ENCODE measurements at regions not wholly inside any gene's neighbourhood (a gene's known extent, or its start where the extent isn't known, plus 50 kb on each side); places are given as distances from the start of the nearest gene placed in this dataset.

GRCh38 chr1:106747232-106747631 is 309.2 kb upstream of the PRMT6 start:
- no peak for DNase-seq

GRCh38 chr1:106747791-106748190 is 308.7 kb upstream of the PRMT6 start:
- no peak for DNase-seq

DNA sequence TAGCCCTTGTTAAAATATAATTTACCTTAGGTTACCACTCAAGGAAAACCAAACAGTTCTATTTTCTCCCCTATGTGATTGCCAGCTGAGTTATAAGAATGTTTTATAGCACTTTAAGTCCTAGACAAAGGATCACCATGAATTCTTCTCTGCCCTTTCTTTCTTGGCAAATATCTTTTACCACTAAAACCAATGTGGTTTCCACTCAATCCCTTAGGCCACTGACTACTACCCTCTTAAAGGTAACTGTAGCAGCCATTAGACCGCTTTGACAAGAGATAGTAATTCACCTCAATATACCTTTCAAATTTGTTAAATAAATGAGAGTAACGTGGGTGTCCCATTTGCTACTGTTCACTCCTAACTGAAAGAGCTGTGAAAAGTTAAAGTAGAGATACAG is 307.9 kb upstream of the PRMT6 start:
- no peak for DNase-seq

DNA sequence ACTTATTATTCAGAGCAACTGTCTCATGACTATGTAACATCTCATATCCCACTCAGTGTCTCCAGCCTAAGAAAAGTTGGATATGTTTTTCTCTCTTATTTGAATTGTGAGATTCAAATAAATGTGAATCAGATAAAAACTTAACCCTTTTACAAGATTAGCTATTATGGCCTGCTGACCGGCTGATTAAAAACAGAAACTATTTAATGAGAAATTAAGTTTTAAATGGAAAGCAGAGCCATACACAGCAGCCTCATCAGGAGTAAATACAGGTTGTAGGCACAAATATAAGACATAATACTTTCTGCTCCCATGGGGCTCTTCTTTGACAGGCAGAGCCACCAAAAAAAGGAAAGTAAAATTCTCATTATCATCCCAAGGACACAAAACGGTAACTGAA is 307.0 kb upstream of the PRMT6 start:
- no peak for DNase-seq

DNA sequence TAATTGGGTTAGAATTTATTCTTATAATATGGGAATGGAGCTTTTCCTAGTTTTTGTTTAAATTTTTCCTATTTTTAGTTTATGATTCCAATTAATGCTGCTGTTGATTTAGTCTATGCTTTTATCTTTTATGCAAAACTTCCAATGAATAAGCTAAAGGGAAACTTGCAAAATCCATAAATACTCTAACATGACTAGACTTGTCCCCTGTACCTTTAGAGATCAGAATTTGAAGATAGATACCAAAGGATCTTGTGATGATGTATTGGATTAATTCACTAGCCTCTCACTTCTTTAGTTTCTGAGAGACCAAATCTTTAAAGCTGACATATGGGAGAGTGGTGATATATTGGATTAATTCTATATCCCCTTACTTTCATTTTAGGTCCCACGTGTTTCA is 306.6 kb upstream of the PRMT6 start:
- no peak for DNase-seq

DNA sequence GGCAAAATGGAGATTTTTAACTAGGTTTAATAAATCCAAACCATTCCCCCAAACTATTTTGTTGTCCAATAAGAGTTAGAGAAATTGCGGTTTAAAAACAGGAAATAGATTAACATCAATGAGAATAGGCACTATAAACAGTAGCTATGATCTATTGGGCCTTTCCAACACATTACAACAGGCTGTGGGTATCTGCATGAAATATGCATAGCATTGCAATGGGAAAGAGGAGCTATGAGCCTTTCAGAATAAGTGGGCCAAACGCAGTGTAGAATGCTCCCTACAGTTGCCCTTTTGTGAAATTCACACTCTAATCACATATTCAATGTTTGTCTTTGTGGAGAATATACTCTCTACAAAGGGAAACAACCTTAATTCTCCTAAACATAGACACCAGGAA is 305.5 kb upstream of the PRMT6 start:
- DNase-seq, result no peak

DNA sequence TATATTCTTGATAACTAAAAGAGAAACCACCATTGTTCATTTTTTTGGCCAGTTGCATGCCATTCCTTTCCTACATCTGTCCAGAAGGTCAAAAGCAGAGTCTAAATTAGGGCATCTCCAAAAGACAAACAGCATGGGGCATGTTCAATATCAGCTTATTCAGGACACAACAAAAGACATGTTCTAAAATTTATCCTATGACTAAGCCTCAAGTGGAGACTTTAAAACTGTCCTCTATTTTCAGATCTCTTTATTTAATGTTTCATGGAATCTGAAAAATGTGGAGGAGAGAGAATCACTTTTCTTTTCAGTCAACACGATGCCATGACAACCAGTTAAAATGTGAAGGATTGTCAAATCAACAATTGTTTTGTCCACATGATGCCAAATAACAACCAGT is 303.4 kb upstream of the PRMT6 start:
- DNase-seq, result no peak

- no peak for DNase-seq
Measured at GRCh38 chr1:106754957-106755356, 301.5 kb upstream of the PRMT6 start.

- no peak for DNase-seq
Measured at GRCh38 chr1:106755682-106756406, 300.6 kb upstream of the PRMT6 start.

DNA sequence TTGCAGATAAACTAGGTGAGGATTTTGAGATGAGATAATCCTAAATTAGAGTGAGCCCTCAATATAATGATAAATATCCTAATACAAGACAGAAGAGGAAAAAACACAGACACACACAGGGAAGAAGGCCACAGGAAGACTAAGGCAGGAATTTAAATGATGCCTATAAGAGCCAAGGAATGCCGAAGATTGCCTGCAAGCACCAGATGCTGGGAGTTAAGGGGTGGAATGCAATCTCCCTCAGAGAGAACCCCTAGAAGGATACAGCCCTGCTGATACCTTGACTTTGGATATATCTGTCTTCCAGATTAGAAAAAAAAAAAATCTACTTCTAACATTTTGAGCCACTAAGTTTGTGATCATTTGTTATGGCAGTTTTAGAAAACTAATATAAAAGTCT is 299.7 kb upstream of the PRMT6 start:
- no peak for DNase-seq

GRCh38 chr1:106768077-106768476 is 288.4 kb upstream of the PRMT6 start:
- DNase-seq, result no peak

DNA sequence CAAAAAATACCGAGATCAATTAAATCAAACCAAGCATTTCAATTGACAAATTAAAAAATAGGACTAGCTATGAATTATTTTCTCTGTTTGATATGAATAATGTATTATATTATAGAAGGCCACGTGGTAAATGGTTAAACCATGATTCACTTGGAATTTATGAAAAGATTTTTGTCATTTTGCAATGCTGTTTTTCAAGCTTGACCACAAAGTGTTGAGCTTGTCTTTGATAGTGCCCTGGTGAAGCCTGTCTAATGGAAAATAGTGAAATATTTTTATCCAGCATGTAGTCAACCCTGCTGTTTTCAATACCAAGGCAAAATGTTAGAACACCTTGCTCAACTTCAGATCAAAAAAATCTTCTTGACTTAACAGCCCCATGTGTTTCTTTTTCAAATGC is 288.0 kb upstream of the PRMT6 start:
- DNase-seq, result no peak

DNA sequence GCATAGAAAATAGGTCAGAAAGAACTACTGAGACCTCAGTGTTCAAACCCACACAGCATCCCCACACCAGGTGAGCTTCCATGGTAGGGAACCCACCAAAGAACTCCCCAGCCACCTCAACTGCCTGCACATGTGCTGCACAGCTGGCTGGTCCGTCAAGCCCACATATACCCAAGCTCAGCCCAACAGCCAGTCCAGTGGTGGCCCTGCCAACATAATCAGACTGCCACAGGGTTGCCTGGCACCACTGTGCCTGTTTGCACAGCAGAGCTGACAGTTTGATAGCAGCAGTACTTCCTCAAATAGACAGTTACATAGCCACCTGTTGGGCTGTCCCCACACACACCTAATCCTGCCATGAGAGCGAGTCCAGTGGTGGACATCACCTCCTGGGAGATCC is 283.3 kb upstream of the PRMT6 start:
- no peak for DNase-seq

- DNase-seq, result no peak
Measured at GRCh38 chr1:106780066-106780465, 276.4 kb upstream of the PRMT6 start.

DNA sequence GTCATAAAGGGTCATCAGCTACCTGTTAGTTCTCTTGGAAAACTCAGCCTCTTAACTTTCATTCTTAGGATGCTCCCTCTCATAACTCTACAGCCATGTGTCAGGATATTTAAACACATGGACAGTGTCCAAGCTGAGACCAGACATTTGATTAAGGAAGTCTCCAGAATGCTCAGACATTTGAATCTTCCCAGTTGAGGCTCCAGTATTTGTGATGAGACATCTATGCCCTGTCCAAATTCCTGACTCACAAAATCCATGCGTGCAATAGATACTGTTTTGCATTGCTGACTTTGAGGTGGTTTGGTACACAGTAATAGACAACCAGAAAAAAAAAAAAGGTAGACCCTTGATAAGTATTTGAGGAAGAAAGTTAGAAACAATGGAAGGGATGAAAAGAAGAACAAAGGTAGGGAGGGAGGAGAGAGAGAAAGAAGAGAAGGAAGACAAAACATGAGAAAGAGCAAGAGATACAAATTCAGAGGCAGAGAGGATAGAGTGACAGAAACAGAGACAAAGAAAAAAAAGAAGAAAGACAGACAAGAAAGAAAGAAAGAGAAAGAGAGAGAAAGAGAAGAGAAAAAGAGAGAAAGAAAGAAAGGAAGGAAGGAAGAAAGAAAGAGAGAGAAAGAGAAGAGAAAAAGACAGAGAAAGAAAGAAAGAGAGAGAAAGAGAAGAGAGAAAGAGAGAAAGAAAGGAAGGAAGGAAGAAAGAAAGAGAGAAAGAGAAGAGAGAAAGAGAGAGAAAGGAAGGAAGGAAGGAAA is 275.5 kb upstream of the PRMT6 start:
- DNase-seq, result no peak

GRCh38 chr1:106785176-106785575 is 271.3 kb upstream of the PRMT6 start:
- no peak for DNase-seq

DNA sequence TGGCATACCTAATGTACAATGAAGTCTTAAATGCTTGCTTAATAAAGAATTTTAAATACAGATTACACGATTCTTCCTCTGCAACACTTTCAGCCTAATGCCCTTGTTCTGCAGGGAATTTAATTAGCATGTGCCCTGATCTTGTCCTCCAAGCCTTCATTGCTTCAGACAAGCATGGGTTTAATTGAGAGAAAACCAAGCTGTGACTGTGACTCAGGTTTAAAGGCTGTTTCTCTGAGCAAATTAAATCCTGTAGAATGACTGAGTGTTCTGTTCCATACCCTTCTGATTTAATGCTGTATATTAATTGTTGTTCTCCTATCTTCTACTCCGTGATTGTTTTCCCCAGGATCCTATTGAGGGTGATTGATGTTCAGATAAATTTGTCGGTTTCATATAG is 269.0 kb upstream of the PRMT6 start:
- no peak for DNase-seq

- no peak for DNase-seq
Measured at GRCh38 chr1:106789686-106790085, 266.8 kb upstream of the PRMT6 start.

DNA sequence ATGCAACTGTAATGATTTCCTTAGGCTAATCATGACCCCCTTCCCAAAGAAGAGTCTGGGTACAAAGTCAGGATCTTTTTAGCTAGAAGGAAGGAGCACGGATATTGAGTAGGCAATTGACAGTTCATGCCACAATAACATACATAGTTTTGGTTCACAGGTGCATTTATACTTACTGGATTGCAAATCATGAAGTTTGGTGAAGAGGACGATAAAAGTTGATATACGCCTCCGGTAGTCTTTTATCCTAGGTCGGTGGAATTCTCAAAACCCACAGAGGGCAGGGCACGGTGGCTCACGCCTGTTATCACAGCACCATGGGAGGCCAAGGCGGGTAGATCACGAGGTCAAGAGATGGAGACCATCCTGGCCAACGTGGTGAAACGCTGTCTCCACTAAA is 265.4 kb upstream of the PRMT6 start:
- DNase-seq, result no peak

GRCh38 chr1:106793651-106794050 is 262.8 kb upstream of the PRMT6 start:
- DNase-seq, result no peak

GRCh38 chr1:106798991-106799390 is 257.5 kb upstream of the PRMT6 start:
- DNase-seq, result no peak

- no peak for DNase-seq
Measured at GRCh38 chr1:106802181-106802580, 254.3 kb upstream of the PRMT6 start.

GRCh38 chr1:106814418-106814817 is 242.1 kb upstream of the PRMT6 start:
- DNase-seq, result no peak

DNA sequence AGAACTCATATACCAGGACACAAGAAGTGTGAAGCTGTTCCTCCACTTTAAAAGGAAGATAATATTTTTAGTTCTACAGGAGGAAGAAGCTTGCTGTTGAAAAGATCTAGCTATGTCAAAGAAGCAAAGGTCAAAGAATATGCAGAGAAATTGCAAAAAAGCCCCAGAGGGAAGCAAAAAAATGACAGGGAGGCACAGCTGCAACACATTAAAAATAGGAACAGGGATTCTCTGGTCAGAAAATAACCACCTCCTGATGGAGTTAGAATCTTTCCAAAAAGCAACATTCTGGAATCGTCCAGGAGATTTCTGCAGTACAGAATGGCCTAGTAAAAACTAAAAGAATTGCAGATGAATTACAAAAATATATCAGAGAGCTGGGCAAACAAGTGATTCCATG is 238.9 kb upstream of the PRMT6 start:
- no peak for DNase-seq

- no peak for DNase-seq
Measured at GRCh38 chr1:106831511-106831910, 225.0 kb upstream of the PRMT6 start.

Measured in GDM1 (cell line).